Erythroblast (primary cell): ENCODE measurements at regions not wholly inside any gene's neighbourhood (a gene's known extent, or its start where the extent isn't known, plus 50 kb on each side); places are given as distances from the start of the nearest gene placed in this dataset.
A peak's percentile ranks its signal among the peaks of the same experiment; 100 is the strongest.

ENCODE experiments used
- DNase-seq, 2 experiments: peaks; one replicate each; lab custom pipeline; 2025; lab: John Stamatoyannopoulos, UW
- GATA1 ChIP-seq: IDR thresholded peaks from 2 replicates; pipeline ENCODE4 v1.6.1; 2011; ENCODE audit warnings: low read depth, mild to moderate bottlenecking, control low read depth, low read length, moderate library complexity
- POLR2A ChIP-seq: IDR thresholded peaks from 2 replicates; pipeline ENCODE4 v1.6.1; 2011; ENCODE audit warnings: mild to moderate bottlenecking, low read length

GRCh38 chr10:123577921-123578461, 88.2 kb upstream of the GPR26 start:
- TF ChIP-seq POLR2A (no peak), GATA1 (no peak)
- DNase-seq: no peak

GRCh38 chr10:123578721-123579120, 87.4 kb upstream of the GPR26 start:
- TF ChIP-seq GATA1: no peak
- no peak for TF ChIP-seq POLR2A
- DNase-seq: no peak

- TF ChIP-seq POLR2A: no peak
- DNase-seq: no peak
Measured at GRCh38 chr10:123579675-123580074, 86.5 kb upstream of the GPR26 start.

GRCh38 chr10:123580426-123580825, 85.7 kb upstream of the GPR26 start:
- TF ChIP-seq GATA1: no peak
- TF ChIP-seq POLR2A: no peak
- no peak for DNase-seq

- TF ChIP-seq POLR2A (no peak), GATA1 (no peak)
- no peak for DNase-seq
Measured at GRCh38 chr10:123581656-123582055, 84.5 kb upstream of the GPR26 start.

- peak; percentile 52 to 72 for DNase-seq
- no peak for TF ChIP-seq POLR2A
Measured at GRCh38 chr10:123582084-123582989, 83.8 kb upstream of the GPR26 start.

GRCh38 chr10:123583639-123584418, 82.3 kb upstream of the GPR26 start:
- DNase-seq: peak; percentile 32 to 51
- TF ChIP-seq GATA1 (no peak), POLR2A (no peak)

- TF ChIP-seq GATA1 (no peak), POLR2A (no peak)
- DNase-seq: no peak
Measured at GRCh38 chr10:123584419-123584775, 81.8 kb upstream of the GPR26 start.

- TF ChIP-seq POLR2A: no peak
- TF ChIP-seq GATA1: no peak
- no peak for DNase-seq
Measured at GRCh38 chr10:123585477-123586445, 80.4 kb upstream of the GPR26 start.

- TF ChIP-seq POLR2A: no peak
- no peak for TF ChIP-seq GATA1
- no peak for DNase-seq
Measured at GRCh38 chr10:123587110-123587509, 79.0 kb upstream of the GPR26 start.

- TF ChIP-seq POLR2A (no peak), GATA1 (no peak)
- no peak for DNase-seq
Measured at GRCh38 chr10:123588386-123588914, 77.7 kb upstream of the GPR26 start.

- no peak for DNase-seq
- TF ChIP-seq GATA1: no peak
- no peak for TF ChIP-seq POLR2A
Measured at GRCh38 chr10:123595661-123596060, 70.5 kb upstream of the GPR26 start.

GRCh38 chr10:123597676-123598075, 68.5 kb upstream of the GPR26 start:
- TF ChIP-seq POLR2A: no peak
- TF ChIP-seq GATA1: no peak
- DNase-seq: no peak
